LNCAP (cell line): ENCODE measurements at regions not wholly inside any gene's neighbourhood (a gene's known extent, or its start where the extent isn't known, plus 50 kb on each side); places are given as distances from the start of the nearest gene placed in this dataset.

Source experiments
- CTCF ChIP-seq: fragments of 450-650 bp; IDR thresholded peaks from 2 replicates; pipeline ENCODE4 v1.5.1; 2017; ENCODE audit warnings: mild to moderate bottlenecking

- no peak for TF ChIP-seq CTCF
These were observed 108.8 kb upstream of the CCDC28A start for GRCh38 chr6:138664745-138665144.

- no peak for TF ChIP-seq CTCF
These were observed 106.9 kb upstream of the CCDC28A start for GRCh38 chr6:138666636-138667035.

GRCh38 chr6:138667408-138667807 lies 106.2 kb upstream of the CCDC28A start:
- no peak for TF ChIP-seq CTCF

- no peak for TF ChIP-seq CTCF
These were observed 102.2 kb upstream of the CCDC28A start for GRCh38 chr6:138671351-138671750.

GRCh38 chr6:138673346-138674014 lies 100.1 kb upstream of the CCDC28A start:
- no peak for TF ChIP-seq CTCF

- TF ChIP-seq CTCF = no peak
These were observed 96.0 kb upstream of the CCDC28A start for GRCh38 chr6:138677538-138677937.

GRCh38 chr6:138678168-138678567 lies 95.4 kb upstream of the CCDC28A start:
- TF ChIP-seq CTCF = no peak

- no peak for TF ChIP-seq CTCF
These were observed 93.5 kb upstream of the CCDC28A start for GRCh38 chr6:138680085-138680484.
